Muscle of leg (tissue), 3 donors: ENCODE measurements at regions not wholly inside any gene's neighbourhood (a gene's known extent, or its start where the extent isn't known, plus 50 kb on each side); places are given as distances from the start of the nearest gene placed in this dataset.

Experiments used
- DNase-seq: peaks from one replicate; pipeline ENCODE4 v3.0.0; 2013
- H3K27ac ChIP-seq: one replicate; pipeline ENCODE4 v1.5.1; 2013; ENCODE audit warnings: mild to moderate bottlenecking, low read length, control low read depth
- H3K27me3 ChIP-seq: one replicate; pipeline ENCODE4 v1.6.1; 2013; ENCODE audit warnings: low read length; ENCODE audit not compliant: control insufficient read depth, insufficient read depth
- H3K36me3 ChIP-seq: one replicate; pipeline ENCODE4 v1.6.1; 2013; ENCODE audit warnings: low read length; ENCODE audit not compliant: control insufficient read depth, insufficient read depth
- H3K4me1 ChIP-seq: one replicate; pipeline ENCODE4 v1.6.1; 2013; ENCODE audit warnings: low read length; ENCODE audit not compliant: control insufficient read depth, insufficient read depth
- H3K4me3 ChIP-seq: one replicate; pipeline ENCODE4 v1.5.1; 2013; ENCODE audit warnings: low read length, control low read depth
- H3K9me3 ChIP-seq: replicated peaks from 2 replicates; pipeline ENCODE4 v1.6.1; 2013; ENCODE audit warnings: low read depth, low read length; ENCODE audit not compliant: control insufficient read depth
- WGBS: methylation state at CpG from one replicate; pipeline ENCODE4 v1.1.5; 2013; ENCODE audit warnings: missing lambda C conversion rate; ENCODE audit not compliant: insufficient coverage; 5-methylcytosine and 5-hydroxymethylcytosine counted together

- no peaks in the 10 kb centered on the region for H3K36me3 ChIP-seq
- no peak for DNase-seq
- H3K9me3 ChIP-seq, result no peaks in the 10 kb centered on the region
- no CpG with 5 or more reads among the region's 3 CpGs for WGBS
- no peaks in the 10 kb centered on the region for H3K4me1 ChIP-seq
- H3K27ac ChIP-seq, result no peak overlapping the region
- H3K4me3 ChIP-seq, result no peak overlapping the region
- no peaks in the 10 kb centered on the region for H3K27me3 ChIP-seq
Measured at GRCh38 chr3:116920826-116921610, 211.4 kb downstream of the TUSC7 start.

DNA sequence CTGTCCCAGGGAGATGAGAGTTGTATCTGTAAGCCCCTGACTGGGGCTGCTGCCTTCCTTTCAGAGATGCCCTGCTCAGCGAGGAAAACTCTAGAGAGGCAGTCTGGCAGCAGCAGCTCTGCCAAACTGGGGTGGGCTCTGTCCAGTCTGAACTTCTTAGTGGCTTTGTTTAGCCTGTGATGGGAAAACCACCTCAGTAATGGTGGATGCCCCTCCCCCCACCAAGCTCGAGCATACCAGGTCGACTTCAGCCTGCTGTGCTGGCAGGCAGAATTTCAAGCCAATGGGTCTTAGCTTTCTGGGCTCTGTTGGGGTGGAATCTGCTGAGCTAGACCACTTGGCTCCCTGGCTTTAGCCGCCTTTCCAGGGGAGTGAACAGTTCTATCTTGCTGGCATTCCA, 218.3 kb downstream of the TUSC7 start:
- no peak overlapping the region for H3K27ac ChIP-seq
- WGBS, result 73% methylated on average over 4 of the region's 4 CpGs
- no peaks in the 10 kb centered on the region for H3K9me3 ChIP-seq
- H3K4me1 ChIP-seq, result no peaks in the 10 kb centered on the region
- H3K4me3 ChIP-seq, result no peak overlapping the region
- DNase-seq, result no peak
- no peaks in the 10 kb centered on the region for H3K27me3 ChIP-seq
- no peaks in the 10 kb centered on the region for H3K36me3 ChIP-seq

DNA sequence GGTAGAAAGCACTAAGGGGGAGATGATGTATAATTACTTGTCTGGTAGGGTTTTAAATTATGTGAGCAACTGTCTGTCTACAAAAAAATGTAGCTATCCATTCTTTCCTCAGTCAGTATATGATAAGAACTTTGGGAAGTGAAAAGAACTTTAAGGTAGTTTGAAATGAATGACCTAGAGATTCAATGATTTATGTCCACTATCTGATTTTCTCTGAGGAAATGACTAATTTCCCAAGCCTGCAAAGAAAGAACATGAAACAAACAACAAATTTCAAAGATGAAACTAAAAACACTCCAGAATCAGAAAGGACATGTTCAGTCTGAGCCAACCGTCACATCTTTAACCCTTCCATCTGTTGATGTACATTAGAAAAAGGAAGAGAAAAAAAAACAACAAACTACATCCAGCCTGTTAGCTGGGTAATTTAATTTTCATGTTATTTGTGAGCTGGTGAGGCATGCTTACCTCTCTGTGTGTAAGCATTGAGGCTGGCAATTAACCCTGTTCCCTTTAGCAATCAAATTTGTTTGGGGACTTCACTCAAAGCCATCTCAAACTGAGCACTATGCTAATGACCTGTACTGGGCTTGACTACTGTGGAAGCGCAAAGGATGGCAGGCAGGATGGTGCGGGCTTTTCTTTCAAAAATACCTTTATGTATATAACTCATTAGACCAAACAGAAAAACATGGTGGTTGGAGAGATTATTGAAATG, 220.1 kb downstream of the TUSC7 start:
- Histone ChIP-seq H3K4me3 (no peak overlapping the region), H3K9me3 (no peaks in the 10 kb centered on the region), H3K27me3 (no peaks in the 10 kb centered on the region), H3K36me3 (no peaks in the 10 kb centered on the region), H3K27ac (no peak overlapping the region), H3K4me1 (no peaks in the 10 kb centered on the region)
- DNase-seq, result no peak
- no CpG with 5 or more reads among the region's 3 CpGs for WGBS

DNA sequence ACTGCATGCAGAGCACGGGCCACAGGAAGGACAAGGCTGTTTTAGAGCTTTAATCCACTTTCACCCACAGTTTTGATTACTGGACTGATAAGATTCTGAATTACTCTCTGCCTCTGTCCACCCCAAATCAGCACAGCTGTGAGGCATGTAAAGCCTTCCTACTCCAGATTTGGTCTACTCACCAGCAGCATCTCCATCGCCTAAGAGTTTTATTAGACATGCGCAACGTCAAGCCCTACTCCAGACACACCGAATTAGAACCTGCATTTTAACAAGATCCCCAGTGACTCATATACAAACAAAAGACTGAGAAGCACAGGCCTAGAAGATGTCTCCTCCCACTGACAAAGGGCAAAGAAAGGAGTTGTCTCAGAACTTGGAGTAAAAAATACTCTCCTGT, 221.2 kb downstream of the TUSC7 start:
- H3K27ac ChIP-seq, result no peak overlapping the region
- no peaks in the 10 kb centered on the region for H3K4me1 ChIP-seq
- no peak overlapping the region for H3K4me3 ChIP-seq
- DNase-seq, result no peak
- WGBS, result 50% methylated on average over 1 of the region's 5 CpGs
- no peaks in the 10 kb centered on the region for H3K27me3 ChIP-seq
- no peaks in the 10 kb centered on the region for H3K36me3 ChIP-seq
- no peaks in the 10 kb centered on the region for H3K9me3 ChIP-seq

- Histone ChIP-seq H3K9me3 (peaks cover 11% of the 10 kb centered on the region), H3K4me3 (no peak overlapping the region), H3K27ac (no peak overlapping the region), H3K36me3 (no peaks in the 10 kb centered on the region), H3K4me1 (no peaks in the 10 kb centered on the region), H3K27me3 (no peaks in the 10 kb centered on the region)
- DNase-seq, result no peak
- WGBS, result 83% methylated on average over 2 of the region's 3 CpGs
Measured at GRCh38 chr3:116939091-116939490, 229.5 kb downstream of the TUSC7 start.

DNA sequence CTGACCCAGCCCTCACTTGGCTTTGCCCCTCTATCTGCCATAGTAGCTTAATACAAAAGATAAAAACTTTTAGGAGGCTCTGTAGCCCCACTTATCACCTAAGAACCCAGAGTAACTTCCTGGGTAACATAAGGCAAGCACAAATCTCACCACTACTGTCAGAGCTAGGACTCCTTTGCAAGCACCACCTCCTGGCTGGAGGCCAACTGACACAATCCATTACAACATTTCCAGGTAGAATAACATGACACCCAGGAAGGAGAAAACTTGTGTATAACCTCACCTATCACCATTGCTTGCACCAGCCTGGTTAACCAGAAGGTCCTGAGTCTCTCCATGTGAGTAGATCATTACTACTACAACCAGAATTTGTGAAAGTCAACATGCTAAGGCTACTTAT, 230.0 kb downstream of the TUSC7 start:
- H3K4me3 ChIP-seq, result no peak overlapping the region
- no peaks in the 10 kb centered on the region for H3K4me1 ChIP-seq
- H3K27ac ChIP-seq, result no peak overlapping the region
- H3K36me3 ChIP-seq, result no peaks in the 10 kb centered on the region
- H3K9me3 ChIP-seq, result peaks cover 11% of the 10 kb centered on the region
- H3K27me3 ChIP-seq, result no peaks in the 10 kb centered on the region
- no peak for DNase-seq

- DNase-seq, result no peak
- no peak overlapping the region for H3K4me3 ChIP-seq
- no peaks in the 10 kb centered on the region for H3K4me1 ChIP-seq
- peaks cover 11% of the 10 kb centered on the region for H3K9me3 ChIP-seq
- H3K27me3 ChIP-seq, result no peaks in the 10 kb centered on the region
- no peaks in the 10 kb centered on the region for H3K36me3 ChIP-seq
- WGBS, result no CpG with 5 or more reads among the region's 2 CpGs
- H3K27ac ChIP-seq, result no peak overlapping the region
Measured at GRCh38 chr3:116940719-116941118, 231.1 kb downstream of the TUSC7 start.

DNA sequence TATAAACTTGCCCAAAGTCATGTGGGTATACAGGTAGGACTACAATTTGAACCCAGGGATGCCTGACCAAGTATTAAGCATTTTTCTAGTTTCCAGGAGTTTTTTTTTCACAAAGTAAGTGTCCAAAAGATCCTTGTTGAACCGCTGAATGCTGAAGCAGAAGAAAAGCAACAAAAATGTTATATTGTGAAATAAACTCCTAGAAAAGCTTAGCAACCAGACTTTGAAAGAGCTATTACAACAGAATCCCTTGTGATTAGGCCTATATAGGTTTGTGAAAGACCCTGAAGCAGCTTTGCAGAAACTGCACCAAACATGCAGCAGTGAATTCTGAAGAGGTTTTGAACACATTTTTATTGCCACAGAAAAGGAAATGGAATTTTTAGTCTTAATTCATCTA, 236.8 kb downstream of the TUSC7 start:
- no peak overlapping the region for H3K27ac ChIP-seq
- 40% methylated on average over 1 of the region's 1 CpG for WGBS

GRCh38 chr3:116947148-116947547, 237.6 kb downstream of the TUSC7 start:
- no peaks in the 10 kb centered on the region for H3K36me3 ChIP-seq
- H3K4me3 ChIP-seq, result no peak overlapping the region
- no peaks in the 10 kb centered on the region for H3K27me3 ChIP-seq
- no CpG with 5 or more reads among the region's 3 CpGs for WGBS
- no peak for DNase-seq
- H3K4me1 ChIP-seq, result no peaks in the 10 kb centered on the region
- no peaks in the 10 kb centered on the region for H3K9me3 ChIP-seq
- H3K27ac ChIP-seq, result no peak overlapping the region

More for the DNA sequence above, 236.8 kb downstream of the TUSC7 start:
- no peaks in the 10 kb centered on the region for H3K9me3 ChIP-seq
- H3K36me3 ChIP-seq, result no peaks in the 10 kb centered on the region
- DNase-seq, result no peak
- H3K4me1 ChIP-seq, result no peaks in the 10 kb centered on the region
- H3K27me3 ChIP-seq, result no peaks in the 10 kb centered on the region
- H3K4me3 ChIP-seq, result no peak overlapping the region

GRCh38 chr3:116947809-116948208, 238.2 kb downstream of the TUSC7 start:
- Histone ChIP-seq H3K27me3 (no peaks in the 10 kb centered on the region), H3K27ac (no peak overlapping the region), H3K9me3 (no peaks in the 10 kb centered on the region), H3K4me3 (no peak overlapping the region), H3K36me3 (no peaks in the 10 kb centered on the region), H3K4me1 (no peaks in the 10 kb centered on the region)
- no CpG with 5 or more reads among the region's 3 CpGs for WGBS
- DNase-seq, result no peak
